Skin epidermis (tissue), 12 donors: ENCODE measurements at regions not wholly inside any gene's neighbourhood (a gene's known extent, or its start where the extent isn't known, plus 50 kb on each side); places are given as distances from the start of the nearest gene placed in this dataset.

Experiments used
- H3K27ac ChIP-seq, 21 experiments: fragments of 200-600 bp; sonication (generic) in 11 of 21; one replicate each; pipeline ENCODE4 v1.5.0; 2020; ENCODE audit warnings: mild to moderate bottlenecking in 3 of 21, inconsistent platforms in 2 of 21, moderate library complexity in 2 of 21
- H3K4me3 ChIP-seq, 7 experiments: fragments of 200-600 bp; sonication (generic) in 2 of 7; one replicate each; pipeline ENCODE4 v1.5.0; 2020; ENCODE audit warnings: inconsistent platforms in 2 of 7, mild to moderate bottlenecking in 2 of 7, moderate library complexity in 1 of 7

DNA sequence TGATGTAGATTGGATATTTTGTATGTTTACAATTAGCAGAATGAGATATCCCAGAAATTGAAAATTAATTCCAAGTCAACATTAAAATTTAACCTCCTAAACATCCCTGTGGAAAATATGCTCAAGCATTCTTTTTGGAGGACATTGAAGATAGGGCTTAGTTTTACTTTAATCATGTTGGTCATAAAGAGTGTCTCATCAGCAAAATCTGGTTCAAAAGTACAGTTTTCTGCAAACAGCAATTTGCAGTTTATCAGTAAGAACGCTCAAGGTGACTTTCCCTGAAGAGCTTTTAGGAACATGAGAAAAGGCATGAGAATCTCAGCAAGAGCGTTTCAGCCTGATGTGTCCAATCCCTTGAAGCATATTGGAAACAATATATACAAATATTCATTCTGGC lies 889.8 kb downstream of the CENPC start:
- Histone ChIP-seq H3K27ac (no peak overlapping the region), H3K4me3 (no peak overlapping the region)

DNA sequence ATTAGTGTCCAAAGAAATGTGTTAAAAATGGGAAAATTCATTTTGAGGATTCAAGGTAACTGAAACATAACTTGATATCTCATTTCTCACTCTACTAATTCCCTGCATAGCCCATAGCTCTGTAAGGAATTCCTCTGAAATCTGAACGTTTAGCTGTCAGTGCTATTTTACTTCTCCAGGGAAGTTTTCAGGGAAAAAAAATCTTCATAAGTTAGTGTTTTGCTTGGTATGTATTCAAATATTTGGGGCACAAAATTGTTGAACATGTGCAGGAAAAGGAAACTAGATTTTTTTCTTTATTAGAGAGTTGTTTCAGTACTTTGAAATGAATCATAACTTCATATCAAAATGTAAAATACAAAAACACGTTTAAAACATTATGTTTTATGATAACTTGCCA lies 891.4 kb downstream of the CENPC start:
- Histone ChIP-seq H3K27ac (no peak overlapping the region), H3K4me3 (no peak overlapping the region)

DNA sequence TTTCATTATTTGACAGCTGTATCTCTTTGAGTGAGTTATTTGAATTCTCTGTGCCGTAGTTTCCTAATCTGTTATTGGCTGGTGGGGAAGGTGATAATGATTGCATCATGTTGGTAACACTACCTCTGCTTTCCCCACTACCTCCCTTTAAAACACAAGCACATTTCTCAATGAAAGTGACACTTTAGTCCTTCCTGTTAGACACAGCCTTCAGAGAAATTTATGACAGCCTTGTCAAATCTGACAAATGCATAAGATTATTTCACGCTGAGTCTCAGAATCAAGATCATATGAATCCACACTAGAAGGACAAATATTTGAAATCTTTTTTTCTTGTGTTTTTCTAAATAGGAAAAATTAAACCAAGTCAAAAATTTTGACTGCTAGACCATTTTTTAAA lies 896.1 kb downstream of the CENPC start:
- Histone ChIP-seq H3K4me3 (no peak overlapping the region), H3K27ac (no peak overlapping the region)

DNA sequence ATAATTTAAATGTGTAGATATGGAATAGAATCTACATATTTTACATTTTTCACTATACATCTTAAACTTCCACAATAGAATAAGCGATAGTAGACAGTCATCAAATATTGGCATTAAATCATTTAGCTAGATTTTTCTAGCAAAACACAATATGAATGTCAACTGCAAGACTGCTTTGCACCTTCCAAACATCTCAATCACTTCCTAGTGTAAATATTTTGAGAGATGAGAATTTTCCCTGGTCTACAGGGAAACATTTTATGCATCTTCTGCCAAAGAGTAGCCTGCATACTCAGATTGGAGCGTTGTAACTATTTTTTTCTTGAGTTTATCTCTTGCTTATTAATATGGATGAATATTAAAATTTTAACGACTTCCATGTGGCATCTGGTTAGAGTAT lies 897.4 kb downstream of the CENPC start:
- Histone ChIP-seq H3K4me3 (no peak overlapping the region), H3K27ac (no peak overlapping the region)

DNA sequence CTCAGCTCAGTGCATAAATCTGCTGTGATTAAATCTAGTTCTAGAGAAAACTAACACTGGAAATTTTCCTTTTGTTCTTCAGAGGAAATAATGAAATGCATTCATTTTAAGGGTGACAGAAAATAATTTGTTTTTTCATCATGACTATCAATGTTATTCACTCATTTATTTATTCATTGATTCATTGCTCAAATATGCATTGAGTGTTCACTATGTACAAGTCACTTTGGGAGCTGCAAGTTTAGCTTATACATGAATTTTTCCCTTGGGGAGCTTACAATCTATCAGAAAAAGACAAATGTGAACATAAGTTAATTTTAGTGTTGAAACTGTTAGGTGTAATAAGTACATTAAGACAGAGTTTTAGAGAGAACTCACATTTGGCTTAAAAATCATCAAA lies 897.8 kb downstream of the CENPC start:
- no peak overlapping the region for H3K4me3 ChIP-seq
- no peak overlapping the region for H3K27ac ChIP-seq

DNA sequence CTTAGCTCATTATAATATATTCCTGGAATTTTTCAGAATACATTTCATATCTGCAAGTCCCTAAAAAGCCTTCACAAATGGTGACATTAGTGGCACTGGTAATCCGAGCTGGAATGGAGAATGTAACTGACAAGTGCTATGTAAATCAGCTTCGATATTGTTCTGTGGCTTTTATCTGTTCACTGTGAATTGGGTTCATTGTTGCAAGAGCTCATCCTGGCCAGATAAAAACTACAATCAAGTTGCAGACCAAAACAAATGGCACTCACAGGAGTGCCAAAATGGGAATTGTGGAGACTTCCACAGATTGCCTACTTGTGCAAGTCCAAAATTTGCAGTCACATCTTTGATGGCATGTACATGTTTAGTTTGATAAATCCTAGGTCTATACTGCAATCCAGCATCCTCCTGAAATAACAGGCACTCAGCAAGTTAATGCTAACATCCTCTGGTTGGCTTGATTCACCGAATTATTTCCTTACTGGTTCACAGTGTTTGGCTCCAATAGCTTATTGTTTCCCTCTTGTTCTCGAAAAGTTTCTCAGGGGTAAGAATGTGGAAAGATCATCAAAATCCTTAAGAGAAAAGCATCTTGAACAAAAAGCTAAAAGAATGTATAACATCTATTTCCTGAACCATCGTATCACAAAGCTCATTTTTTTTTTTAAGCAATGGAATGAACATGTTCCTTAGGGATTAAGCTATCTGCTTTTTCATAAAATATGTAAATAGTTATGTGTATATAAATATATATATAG lies 904.9 kb downstream of the CENPC start:
- H3K27ac ChIP-seq: no peak overlapping the region
- H3K4me3 ChIP-seq: no peak overlapping the region

DNA sequence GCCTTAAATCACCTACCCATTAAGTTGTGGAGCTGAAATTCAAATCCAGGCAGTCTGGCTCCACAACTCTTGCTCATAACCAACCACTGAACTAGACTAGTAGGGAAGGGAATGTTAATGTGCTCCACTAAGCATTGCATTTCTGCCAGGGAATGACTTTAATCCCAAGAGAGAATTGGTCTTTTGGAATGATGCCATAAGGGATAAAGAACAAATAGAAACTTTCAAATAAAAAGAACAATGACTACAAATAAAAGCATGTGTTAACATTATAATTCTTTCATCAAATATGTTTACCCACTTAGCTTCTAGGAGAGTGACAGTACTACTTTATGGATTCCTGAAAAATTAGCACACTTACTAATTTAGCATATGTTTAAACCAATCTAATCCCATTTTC lies 905.9 kb downstream of the CENPC start:
- no peak overlapping the region for H3K27ac ChIP-seq
- no peak overlapping the region for H3K4me3 ChIP-seq

DNA sequence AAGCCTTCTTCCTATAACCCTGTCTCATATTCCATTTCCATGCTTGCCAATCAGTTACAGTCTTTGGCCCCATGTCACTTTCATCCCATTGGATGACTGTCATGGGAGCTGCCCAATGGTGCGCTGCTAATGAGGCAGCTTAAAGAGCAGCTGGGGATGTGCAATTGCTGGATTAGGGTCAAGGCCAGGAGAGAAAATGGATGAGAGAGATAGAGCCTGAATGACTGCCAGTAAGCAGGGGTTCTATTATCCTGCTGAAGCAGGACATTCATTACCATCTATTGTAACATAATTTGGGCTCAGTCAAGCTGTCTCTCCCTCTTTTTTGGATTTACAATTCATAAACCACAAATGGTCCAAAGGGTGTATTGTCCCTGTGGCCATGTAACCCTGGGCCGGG lies 909.0 kb downstream of the CENPC start:
- Histone ChIP-seq H3K4me3 (no peak overlapping the region), H3K27ac (no peak overlapping the region)

DNA sequence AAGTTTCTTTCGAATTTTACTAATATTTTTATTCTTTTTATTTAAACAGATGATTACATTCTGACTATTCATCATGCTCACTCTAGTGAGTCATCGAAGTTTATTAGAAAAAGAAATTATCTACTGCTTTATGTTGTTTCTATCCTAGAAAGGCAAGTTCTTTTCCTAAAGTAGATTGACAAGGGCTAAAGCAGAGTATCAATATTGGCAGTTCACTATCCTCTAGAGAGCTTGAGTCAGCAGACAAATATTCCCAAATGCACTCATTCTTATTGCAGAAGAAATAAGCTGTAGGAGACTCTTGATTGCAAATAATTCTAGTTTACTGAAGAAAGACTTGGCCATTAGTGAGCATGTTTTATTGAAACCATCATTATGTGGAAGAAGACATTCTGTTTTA lies 911.8 kb downstream of the CENPC start:
- H3K27ac ChIP-seq: no peak overlapping the region
- H3K4me3 ChIP-seq: no peak overlapping the region

DNA sequence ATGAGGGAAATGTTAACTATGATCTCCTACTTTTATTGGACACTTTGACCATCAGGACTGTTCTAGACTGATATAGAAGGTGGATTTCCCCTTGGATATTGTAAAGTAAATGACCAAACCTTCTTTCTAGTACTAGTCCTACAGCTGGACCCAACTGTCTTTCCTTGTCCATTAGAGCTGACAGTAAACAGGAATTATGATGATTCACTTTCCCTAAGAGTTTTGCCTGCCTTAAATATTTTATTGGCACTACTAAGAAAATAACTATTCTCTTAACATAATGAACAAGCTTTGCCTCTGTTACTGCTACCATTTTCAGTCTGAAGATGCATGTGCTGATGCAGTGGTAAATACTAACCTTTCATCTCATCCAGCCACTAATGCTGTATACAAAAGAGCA lies 915.4 kb downstream of the CENPC start:
- Histone ChIP-seq H3K4me3 (no peak overlapping the region), H3K27ac (no peak overlapping the region)

DNA sequence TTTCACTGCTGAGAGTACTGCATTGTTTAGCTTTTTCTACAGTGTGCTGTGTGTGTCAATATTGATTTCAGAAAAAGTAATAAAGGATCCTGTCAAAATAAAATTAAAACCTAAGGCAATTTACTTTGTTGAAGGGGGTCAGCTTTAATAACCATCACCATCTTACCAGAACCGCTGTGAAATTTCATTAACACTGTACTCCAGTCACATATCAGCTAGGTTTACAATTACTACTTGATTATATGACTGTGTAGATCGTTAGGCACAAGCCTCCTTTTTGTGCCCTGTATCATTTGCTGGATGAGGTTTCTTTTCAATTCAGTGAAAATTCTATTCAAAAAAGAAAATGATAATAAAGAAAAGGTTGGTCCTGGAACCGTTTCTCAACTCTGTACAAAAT lies 917.2 kb downstream of the CENPC start:
- Histone ChIP-seq H3K4me3 (no peak overlapping the region), H3K27ac (no peak overlapping the region)

DNA sequence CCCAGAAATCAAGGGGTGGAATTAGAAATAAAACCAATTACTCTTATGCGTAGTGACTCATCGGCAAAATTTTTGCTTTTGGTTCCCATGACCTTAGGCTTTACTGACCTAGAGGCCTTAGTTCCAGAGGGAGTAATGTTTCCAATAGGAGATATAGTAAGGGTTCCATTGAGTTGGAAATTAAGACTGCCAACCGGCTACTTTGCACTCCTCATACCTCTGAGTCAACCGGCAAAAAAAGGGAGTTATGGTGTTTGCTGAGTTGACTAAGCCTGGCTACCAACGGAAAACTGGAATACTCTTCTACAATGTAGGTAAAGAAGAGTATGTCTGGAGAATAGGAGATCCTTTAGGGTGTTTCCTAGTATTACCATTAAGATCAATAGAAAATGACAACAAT lies 919.8 kb downstream of the CENPC start:
- H3K4me3 ChIP-seq: no peak overlapping the region
- no peak overlapping the region for H3K27ac ChIP-seq

DNA sequence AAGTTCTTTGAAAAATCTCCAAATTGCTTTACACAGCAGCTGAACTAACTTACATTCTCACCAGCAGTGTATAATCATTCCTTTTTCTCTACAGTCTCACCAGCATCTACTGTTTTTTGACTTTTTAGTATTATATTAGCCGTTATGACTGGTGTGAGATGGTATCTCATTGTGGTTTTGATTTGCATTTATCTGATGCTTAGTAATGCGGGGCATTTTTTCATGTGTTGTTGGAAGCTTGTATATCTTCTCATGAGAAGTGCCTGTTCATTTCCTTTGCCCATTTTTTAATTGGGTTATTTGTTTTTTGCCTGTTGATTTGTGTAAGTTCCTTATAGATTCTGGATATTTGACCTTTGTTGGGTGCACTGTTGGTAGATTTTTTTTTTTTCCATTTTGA lies 931.7 kb downstream of the CENPC start:
- Histone ChIP-seq H3K4me3 (no peak overlapping the region), H3K27ac (no peak overlapping the region)

DNA sequence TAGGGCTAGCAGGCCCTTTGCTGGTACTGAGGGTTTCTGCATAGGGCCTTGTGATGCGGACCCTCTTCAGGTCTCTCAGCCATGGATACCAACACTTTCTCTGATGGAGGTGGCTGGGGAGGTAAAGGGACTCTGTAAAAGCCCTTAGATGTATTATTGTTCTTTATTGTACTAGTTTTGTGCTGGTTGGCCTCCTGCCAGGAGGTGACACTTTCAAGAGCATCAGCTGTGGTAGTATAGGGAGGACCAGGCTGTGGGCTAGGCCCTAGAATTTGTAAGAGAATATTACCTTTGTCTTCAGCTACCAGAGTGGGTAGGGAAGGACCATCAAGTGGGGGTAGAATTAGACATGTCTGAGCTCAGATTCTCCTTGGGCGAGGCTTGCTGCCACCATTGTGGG lies 936.3 kb downstream of the CENPC start:
- Histone ChIP-seq H3K27ac (no peak overlapping the region), H3K4me3 (no peak overlapping the region)

DNA sequence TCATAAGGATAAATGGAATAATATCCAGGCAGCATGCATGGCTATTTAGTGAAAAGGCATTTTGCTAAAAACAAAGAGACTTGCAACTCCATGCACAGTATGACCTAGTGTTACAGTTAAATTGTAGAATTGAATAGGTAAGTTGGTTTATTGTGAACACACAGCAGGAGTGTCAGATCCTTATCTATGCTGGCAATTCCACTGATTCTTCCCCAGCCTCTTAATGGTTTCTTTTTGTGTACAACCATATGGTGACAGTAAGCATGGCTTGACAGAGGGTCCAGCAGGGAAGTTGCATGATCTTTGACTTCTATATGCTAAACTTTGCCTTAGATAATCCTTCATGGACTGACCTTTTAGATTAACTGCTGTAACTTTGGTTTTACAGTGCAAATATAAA lies 936.6 kb upstream of the EPHA5 start:
- Histone ChIP-seq H3K4me3 (no peak overlapping the region), H3K27ac (no peak overlapping the region)

DNA sequence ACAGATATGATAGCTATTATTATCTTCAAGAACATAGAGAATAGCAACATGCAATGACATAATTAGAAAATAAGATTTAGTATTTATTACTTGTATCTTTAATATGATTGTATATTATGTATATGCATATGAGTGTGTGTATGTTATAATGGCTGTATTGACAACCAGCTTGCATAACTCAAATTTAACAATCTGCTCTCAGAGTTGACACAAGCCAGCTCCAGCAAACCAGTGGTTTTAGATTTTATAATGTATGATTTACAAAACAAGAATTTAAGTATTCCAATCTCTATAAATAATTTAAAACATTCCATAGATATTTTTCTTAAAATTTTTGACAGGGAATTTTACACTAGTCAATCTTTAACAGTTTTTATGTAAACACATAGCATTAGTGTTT lies 935.9 kb upstream of the EPHA5 start:
- Histone ChIP-seq H3K4me3 (no peak overlapping the region), H3K27ac (no peak overlapping the region)

DNA sequence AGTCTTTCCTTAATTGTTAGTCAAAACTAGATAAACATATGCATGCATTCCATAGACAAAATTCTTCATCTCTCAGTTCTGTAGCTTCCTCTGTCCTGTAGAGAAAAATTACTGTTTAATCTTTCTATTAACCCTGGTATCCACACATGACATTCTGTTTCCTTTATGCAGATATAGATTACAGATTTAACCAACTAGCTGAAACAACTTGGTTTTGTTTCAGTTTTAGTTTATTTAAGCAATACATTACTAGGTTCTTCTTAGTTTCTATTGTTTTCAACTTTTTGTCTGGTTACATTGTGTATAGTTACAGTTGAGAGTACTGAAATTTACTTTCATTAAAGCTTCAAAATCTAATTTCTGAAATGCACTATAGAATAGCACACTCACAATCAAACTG lies 933.9 kb upstream of the EPHA5 start:
- no peak overlapping the region for H3K4me3 ChIP-seq
- H3K27ac ChIP-seq: no peak overlapping the region

DNA sequence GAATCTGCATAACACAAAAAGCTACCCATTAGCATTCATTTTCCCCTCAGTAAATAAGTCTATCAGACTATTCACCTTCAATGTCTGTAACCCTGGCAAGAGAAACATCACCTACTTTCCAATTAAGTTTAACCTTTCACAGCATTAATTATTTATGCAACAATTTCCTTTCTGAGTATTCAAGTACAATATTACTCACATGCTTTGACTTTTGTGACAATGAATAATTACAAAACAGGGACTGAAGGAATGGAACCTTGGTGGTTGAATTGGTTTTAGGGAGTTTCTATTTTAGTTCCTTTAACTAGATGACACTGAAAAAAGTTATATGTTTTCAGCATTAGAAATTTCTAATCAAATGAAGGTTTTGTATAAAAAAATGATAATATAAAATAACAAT lies 932.3 kb upstream of the EPHA5 start:
- Histone ChIP-seq H3K27ac (no peak overlapping the region), H3K4me3 (no peak overlapping the region)

DNA sequence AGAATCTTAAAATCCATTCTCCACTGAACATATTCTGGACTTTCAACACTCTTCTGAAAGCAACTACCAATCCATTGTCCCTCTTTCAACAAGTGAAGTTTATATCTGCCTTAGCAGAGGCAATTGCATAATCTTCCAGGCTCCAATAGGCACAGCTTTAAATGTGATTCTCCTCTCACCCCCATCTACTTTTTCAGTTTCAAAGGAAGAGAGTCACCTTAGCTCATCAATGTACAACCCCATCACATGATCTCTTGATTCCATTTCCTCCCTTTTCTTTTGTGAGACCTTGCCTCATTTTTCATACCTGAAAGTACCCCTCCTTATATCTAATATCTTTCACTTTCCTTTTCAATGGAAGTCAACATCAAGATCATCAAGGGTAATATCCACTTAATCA lies 921.7 kb upstream of the EPHA5 start:
- Histone ChIP-seq H3K4me3 (no peak overlapping the region), H3K27ac (no peak overlapping the region)

DNA sequence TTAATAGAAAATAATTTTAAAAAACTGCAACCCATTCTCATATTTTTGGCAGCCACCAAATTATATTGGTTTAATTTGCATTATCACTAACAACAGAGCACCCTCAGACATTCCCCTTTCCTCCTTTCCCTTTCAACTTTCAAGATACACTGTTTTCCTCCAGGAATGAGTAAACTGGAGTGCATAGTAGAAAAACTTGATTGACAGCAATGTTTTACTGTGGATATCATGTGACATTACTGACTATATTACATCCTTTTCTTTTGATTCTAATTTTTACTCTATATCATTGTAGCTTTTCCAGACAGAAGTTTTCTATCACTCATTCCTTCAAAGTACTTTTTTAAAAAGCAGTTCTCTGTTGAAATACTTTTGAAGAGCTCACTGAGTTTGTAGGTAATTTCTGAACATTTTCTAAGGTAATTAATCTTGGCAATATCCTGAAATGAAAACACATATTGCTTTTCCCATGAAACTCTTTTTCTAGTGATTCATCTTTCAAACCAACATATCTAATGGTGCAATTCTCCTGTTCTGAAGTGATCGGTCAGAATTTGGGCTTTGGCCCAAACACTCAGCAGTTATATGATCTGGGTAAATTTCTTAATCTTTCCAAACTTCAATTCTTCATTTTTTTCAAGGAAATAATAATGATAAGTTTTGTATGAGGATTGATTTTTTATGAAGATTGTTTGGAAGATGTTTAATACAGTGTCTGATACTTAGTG lies 920.4 kb upstream of the EPHA5 start:
- Histone ChIP-seq H3K27ac (no peak overlapping the region), H3K4me3 (no peak overlapping the region)

DNA sequence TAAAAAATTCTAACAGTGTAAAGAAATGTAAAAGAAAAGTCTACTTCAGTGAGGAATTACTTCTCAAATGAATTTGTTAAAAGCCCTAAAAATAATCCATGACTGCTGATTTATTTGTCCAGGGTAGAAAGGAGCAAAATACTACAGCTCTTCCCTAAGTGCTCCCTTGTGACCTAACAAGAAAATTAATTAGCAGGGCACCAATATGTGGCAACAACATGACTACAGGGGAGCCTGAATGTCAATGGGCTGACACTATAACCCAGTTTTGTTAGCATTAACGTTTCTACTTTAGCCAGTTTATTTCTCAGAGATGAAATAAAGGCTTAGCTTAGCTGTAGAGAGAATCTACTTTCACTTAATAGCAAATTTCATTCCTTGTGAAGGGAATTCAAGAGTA lies 918.9 kb upstream of the EPHA5 start:
- H3K27ac ChIP-seq: no peak overlapping the region
- H3K4me3 ChIP-seq: no peak overlapping the region

DNA sequence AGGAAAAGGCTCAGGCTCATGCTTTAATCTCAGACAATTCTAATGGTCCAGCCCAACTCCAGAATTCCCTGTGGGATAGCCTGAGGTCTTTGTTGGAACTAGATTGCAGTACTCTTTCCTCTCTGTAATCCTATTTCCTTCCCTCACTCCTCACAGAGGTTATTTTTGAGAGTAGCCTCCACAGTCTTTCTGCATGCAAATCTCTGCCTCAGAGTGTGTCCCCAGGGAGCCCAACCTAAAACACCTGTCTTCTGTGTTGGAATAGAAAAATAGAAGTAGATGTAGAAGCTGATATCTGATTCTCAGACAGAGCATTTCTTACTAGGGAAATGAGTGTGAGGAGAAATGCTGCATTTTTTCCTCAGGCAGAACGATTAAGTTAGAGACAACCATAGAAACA lies 915.5 kb upstream of the EPHA5 start:
- H3K4me3 ChIP-seq: no peak overlapping the region
- H3K27ac ChIP-seq: no peak overlapping the region
